ENCODE measurements at regions not wholly inside any gene's neighbourhood (a gene's known extent, or its start where the extent isn't known, plus 50 kb on each side); places are given as distances from the start of the nearest gene placed in this dataset.

DNA sequence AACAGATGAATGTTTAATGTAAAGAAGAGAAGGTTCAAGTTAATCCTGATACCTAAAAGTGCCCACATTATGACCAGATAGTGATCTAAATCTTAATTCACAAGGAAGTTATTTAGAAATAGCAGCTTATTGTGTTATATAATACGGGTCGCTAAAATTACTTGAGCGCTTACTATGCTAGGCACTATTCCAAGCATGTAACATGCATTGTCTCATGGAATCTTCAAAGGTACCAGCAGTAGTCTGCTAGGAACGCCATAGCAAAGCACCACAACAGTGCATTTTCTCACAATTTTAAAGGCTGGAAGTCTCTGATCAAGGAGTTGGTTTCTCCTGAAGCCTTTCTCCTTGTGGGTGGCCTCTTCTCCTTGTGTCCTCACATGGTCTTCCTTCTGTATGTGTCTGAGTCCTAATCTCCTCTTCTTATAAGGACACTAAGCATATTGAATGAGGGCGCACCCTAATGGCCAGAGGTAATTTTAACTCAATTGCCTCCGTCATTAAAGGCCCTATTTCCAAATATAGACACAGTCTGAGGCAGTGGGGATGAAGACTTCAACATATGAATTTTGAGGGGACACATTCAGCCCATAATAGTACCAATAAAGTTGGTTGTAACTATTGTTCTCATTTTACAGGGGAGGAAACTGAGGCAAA, 118.4 kb downstream of the LRRC30 start:
- DNase-seq (ENCODE audit: low read depth): no peak

DNA sequence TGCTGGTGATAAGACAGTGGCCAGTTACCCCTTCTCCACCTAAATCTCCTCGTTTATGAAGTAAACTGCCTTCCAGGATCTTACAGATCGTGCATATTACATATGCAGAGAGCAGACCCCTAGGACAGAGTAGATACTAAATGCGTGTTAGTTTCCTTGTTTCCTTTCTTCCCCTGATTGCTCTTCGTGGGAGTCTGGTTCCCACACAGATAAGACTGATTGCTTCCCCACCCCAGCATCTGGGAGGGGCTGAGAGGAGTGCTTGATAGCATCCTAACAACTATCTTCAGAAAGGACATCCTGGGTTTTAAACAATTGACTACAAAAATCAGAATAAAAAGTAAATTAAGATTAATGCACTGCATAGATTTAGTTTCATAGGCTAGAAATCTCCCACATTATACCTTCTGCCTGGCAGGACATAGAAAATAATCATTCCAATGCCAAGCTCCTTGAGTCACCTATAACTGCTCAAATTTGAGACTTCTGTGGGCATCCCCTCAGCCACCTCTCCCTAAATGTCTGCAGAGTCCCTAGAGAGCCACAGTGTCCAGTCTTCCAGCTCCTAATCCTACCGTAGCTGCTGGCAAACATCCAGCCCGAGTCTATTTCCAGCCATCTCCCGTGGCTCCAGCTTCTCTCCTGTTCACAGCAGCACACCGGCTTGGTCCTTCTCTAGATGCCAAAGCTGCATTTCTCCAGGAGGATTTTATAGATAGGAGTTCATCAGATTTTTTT, 128.3 kb downstream of the LRRC30 start:
- DNase-seq (ENCODE audit: low read depth): peak; percentile 1

DNA sequence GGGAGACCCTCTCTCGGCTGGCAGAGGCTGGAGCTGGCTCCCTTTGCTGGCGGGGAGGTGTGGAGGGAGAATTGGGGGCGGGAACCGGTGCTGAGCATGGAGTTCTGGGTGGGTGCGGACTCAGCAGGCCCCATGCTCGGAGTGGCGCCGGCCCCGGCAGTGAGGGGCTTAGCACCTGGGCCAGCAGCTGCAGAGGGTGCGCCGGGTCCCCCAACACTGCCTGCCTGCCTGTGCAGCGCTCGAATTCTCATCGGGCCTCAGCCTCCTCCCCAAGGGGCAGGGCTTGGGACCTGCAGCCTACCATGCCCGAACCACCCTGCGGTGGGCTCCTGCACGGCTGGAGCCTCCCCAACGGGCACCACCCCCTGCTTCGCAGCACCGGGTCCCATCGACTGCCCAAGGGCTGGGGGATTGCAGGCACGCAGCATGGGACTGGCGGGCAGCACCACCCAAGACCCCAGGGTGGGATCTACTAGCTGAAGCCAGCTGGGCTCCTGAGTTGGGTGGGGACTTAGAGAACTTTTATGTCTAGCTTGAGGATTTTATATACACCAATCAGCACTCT, 129.8 kb downstream of the LRRC30 start:
- DNase-seq (ENCODE audit: low read depth): no peak

DNA sequence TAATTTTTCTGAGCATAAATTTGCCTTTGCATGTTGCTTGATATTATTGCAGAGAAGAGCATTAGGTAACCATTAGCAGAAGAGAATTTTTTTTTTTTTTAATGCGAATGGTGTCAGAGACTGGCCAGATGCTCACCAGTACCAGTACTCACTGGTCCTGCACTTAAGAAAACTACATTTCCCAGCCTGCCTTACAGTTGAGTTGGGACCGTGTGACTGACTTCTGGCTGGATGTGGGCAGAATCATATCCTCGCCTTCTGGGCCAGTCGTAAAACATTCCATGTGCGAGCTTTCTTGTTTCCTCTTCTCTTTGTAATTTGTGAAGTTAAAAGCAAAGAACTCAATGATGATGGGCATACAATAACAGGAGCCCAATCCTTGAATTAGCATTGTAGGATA, 132.4 kb downstream of the LRRC30 start:
- DNase-seq (ENCODE audit: low read depth): no peak

DNA sequence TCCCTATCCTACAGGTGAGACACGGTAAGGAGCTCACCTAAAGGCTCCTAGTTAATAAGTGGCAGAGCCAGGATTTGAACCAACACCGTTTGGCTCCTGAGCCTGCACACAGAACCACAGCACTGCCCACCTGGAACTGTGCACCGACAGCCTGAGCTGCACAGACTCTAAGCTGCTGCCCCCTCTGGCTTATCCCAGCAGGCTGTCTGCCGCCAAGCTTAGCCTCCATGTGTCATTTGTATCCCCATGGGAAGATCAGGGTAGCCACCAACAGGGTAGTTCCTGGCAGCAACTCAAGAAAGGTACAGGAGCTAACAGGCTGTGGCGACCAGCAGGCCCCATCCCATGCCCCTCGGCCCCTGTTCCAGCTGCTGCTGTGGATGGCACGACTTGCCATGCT, 135.7 kb downstream of the LRRC30 start:
- DNase-seq (ENCODE audit: low read depth): no peak

DNA sequence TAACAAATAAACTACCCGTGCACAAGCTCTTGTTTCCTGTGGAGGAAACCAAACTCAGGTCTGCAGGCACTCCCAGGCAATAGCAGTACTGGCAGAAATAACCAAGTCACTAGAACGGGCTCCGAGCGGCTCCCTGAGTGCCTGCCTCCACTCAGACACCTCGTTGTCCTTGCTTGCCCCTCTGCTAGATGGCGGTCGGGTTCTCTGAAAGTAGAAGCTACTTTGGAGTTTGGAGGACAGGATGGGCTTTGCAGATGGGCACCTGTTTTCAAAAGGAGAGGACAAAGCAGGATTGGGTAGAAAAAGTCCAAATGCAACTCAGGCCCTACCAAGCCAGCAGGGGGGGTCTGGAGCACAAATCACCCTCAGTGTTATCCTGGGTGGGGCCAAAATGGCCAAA, 136.4 kb downstream of the LRRC30 start:
- no peak for DNase-seq (ENCODE audit: low read depth)

DNA sequence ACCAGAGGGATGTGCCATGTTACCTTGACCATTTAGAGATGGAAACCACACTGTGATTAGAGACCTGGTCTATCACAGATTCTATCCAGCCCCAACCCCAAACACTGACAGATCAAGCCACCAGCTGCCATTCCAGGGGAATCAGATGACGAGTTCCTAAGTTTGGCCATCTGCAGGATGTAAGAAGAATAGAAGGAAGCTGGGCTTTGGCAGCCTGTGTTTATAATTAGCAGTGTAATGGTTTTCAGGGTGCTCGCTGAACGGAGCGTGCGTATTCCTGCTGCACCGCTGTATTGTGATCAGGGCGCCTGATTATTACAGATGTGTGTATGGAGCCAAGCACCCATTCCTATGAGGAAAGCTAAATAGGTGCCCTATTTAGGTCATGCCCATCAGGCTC, 138.1 kb downstream of the LRRC30 start:
- peak; percentile 5 for DNase-seq (ENCODE audit: low read depth)

DNA sequence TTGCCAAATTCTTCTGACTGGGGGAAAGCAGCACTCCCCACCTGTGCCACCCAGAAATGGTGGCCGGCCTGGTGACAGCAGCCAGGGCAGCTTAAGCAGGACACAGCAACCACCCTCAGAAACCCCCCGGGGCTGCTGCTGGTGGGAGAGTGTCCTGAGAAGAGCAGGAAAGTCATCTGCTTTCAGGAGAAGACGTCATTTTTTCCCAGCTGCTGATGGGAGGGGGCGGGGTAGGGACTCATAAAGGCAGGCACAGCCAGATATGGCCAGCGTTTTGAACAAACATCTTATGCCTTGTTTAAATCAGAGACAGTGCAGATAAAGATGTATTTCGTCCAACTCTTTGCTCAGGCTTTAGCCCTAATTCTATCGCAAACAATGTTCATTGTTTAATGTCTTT, 139.5 kb downstream of the LRRC30 start:
- no peak for DNase-seq (ENCODE audit: low read depth)

DNA sequence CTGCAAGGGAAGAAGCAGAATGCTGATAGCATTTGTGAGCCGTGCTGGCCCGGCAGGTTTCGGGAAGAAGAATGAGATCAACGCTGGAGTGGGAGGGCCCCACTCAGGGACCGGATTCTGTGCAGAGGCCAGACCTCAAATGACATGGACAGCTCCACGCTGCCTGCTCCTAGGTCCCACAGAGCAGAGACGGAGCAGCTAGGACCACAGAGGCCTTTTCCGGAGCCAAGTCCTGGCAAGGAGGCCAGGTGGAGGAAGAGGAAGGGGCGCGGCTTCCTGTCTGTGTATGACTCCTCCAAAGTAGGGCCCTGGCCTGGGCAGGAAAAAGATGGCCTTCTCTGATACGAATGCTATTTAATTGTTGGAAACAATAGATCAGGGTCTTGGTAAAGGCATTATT, 139.9 kb downstream of the LRRC30 start:
- no peak for DNase-seq (ENCODE audit: low read depth)

DNA sequence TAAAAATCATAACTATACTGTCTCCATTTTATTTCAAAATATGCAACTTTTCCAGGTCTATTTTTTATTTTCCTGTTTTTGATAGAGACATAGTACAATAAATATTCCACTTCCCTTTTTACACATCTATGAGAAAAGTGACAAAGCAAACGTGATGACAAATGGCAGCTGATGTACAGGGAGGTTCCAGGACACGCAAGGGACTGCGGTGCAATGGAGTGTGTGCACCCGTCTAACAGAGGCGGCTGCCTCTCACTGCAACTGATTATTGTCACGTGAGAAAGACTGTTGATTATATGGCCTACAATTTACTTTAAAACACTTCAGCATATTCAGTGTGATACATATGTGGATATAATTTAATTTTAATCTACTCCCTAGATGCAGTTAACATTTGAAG, 142.6 kb downstream of the LRRC30 start:
- DNase-seq (ENCODE audit: low read depth): no peak

DNA sequence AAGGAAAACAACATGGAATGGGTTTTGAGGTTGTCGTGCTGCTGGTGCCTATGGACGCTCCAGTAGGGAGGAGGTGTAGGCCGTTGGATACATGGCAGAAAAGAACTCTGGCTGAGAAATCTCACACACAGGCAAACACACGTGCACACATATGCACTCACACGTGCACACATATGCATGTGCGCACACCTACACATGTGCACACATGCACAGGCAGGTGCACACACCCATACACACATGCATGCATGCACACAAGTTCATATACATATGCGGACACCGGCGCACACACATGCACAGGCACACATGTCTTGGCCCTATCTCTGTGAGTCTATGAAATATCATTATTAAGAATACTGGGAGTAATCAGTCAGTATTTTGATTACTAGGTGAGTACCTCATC, 150.4 kb downstream of the LRRC30 start:
- DNase-seq (ENCODE audit: low read depth): no peak

DNA sequence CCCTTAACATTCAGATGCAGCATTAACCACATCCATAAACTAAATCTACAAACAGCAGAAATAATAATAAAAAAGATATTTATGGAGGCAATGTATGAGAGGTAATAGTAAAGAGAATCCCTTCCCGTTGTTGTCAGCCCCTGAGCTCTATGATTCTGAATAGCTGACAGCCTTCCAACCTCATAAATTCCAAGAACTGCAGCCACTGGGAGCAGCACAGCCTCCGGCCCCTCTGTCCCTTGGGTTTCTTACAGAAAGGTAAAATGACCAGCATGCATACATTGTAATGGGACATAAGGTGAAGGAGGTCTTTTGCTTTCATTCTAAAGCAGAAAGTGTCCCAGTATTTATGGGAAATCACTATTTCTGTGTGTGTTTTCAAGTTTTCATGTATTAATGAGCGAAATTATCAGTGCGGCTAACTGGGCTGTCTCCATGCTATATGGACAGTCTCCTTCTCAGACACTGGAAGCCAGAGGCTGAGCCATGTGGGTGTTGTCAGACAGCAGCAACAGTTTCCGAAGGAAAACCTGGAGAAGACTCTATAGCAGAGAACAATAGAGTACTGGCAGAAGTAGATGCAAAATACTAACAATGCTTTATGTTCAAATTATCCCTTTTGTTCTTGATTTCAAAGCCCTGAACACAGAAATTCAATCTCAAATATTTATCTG, 151.6 kb downstream of the LRRC30 start:
- no peak for DNase-seq (ENCODE audit: low read depth)

DNA sequence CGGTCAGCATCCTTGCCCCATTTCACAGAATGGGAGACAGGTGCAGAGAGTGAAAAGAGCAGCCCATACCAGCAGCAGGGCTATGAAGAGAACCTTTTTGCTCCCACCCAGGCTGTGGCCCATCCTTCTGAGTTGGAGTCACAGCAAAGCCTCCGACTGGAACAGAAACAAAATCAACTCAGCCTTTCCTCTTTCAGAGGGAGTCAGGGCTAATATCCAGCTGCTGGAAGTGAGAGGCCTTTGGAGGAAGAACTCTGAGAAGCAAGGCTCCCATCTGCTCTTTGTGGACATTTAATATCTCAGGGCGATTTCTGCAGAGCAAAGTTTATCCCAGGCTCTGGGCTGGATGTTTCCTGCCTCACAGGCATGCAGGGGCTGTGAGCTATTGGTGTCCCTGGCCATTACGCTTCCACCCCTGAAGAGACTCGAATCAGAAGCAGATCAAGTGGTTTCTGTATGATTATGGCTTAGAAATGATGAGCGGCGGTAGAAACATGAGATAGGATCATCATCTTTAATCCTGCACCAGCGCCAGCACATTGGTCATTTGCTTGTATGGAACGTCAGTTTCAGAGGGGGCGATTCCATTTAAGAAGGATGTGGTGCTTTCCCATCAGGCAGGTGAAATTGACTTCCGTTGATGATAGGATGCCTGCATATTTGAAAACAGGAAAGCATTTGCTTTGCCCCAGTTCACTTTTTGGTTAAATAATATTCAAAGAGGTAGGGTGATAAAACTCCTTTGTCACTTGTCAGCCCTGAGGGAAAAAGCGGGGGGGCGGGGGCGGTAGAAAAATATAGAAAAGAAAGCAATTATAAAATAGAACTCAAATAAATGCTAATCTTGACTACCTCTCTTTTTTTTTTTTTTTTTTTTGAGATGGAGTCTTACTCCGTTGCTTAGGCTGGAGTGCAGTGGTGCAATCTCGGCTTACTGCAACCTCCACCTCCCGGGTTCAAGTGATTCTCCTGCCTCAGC, 152.4 kb downstream of the LRRC30 start:
- no peak for DNase-seq (ENCODE audit: low read depth)

DNA sequence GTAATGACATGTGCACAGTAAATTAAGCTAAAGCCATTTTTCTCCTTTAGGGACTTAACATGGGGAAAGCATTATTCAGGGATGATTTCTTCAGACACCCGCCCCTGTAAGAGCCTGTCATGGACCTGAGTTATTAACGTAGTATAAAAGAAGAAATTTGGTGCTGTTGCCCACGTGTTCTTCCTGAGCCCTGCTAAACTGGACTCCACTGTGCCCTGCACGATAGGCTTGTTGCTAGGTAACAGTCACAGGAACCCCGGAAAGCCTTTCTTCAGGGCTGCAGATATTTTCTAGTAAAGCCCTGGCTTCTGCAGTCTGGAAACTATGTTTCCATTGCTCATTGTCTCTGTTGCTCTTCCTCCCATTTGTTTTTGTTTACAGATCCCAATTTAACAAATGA, 157.9 kb downstream of the LRRC30 start:
- DNase-seq (ENCODE audit: low read depth): no peak

DNA sequence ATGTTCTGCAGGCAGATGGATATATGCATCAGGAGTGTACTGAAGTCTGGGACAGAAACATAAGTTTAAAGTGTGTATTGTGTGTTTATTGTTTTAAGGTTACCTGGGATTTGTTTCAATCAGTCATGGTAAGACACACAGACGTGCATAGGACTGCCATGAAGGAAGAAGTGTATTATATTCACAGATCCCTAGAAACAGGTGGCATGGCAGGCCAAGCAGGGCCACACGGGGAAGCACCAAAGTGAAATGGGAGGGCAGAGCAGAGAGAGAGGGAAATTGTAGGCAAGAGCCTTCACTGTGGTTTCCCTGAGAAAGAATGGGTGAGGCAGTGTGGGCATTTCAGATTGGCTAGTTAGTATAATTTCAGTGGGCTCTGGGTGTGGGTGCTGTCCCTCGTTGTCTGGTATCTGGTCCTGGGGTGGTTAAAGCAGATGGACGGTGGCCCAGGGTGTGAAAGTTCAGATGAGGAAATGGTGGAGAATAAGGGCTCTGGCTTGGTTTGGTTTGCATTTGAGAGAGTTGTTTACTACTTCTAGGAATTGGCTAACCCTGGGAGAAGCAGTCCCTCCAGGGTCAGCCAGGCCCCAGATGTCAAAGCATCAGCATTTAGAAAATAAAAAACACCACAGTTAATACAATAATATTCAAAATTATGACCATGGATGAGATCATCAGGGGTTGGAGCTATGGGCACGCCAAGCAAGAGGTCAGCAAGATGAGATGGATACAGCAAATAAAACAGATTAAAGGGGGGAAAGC, 160.0 kb downstream of the LRRC30 start:
- no peak for DNase-seq (ENCODE audit: low read depth)

DNA sequence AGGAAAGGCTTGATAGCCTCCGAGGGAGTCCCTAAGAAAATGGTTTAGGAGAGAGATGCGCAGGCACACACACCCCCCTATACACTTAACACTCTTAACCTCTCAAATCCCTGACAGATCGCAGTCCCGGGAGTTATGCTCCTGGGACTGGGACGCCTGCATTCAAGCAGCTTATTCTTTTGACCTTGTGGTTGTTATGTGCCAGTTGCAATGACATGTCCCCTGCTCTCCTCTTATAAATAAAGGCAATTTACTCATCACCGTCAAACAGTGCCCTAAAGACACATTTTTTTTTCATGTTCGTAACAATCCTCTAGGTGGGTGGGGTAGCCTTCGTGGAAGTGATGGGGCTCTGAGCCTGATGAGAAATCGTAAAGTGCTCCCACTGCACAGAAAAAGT, 162.2 kb downstream of the LRRC30 start:
- no peak for DNase-seq (ENCODE audit: low read depth)

DNA sequence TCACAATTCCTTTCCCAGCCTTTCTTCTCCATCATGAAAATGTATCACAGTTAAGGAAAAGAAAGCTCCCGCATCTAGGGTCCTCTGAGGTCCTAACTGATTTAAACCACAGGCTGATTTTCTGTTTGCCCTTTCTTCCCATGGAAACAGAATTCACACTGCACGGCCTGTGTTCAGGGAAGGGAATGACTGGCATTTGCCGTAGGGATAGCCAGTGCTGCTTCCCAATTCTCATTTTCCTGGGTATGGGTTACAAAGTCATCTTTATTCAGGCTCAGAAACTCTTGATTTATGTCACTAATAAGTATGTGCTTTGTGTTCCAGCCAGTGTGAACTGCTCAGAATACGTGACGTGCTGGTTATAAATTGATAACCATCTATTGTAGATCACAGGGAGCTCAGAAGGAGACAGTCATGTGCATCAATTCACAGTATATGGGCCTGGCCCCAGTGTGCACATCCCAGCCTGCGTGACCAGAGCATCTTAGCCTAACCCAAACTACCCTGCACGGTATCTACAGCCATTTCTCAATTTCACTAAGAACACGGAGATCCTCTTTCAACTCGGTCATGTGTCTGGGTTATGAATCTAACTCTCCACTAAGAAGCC, 163.3 kb downstream of the LRRC30 start:
- DNase-seq (ENCODE audit: low read depth): no peak

DNA sequence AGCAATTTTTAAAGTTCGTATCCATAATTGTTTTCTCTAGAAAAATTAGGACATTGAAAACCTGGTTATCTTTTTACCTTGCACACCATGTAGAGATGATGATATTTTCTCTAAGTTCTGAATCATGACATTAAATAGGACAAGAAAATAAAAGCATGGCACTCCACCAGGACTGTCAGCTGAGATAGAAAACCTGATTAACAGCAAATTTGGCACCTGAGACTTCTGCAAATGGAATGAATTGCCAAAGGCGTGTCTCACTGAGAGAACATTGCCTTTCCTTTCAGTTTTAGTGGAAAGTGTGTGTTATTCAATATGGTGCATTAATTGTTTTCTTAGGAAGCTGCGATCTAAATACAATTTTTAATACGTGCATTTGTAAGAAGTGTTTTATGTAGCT, 164.7 kb downstream of the LRRC30 start:
- no peak for DNase-seq (ENCODE audit: low read depth)

DNA sequence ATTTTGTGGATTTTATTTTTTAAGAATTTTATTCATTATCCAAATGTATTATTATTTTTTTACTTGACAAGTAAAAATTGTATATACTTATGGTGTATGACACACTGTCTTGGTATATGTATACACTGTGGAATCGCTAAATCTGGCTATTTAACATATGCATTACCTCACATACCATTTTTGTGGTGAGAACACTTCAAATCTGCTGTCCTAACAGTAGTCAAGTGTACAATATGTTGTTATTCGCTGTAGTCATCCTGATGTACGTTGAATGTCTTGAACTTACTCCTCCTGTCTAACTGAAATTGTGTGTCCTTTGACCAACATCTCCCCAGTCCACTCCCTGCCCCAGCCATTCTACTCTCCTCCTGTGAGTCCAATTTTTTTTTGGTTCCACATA, 153.2 kb upstream of the PTPRM start:
- no peak for DNase-seq (ENCODE audit: low read depth)

DNA sequence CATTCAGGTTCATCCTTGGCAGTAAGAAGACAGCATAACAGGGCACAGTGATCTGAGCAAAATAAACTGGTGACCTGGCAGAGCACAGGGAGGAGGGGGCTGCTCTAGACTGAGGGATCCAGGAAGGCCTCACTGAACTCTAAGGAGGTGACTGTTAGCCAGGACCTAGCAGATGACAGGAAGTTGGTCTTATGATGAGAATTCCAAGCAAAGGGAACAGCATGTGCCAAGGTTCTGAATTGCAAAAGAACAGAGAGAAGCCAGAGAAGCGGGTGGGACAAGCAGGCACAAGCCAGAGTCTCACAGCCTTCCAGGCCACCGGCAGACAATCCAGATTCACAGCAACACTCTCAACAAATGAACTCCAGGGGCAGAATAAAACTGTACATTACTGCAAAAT, 152.7 kb upstream of the PTPRM start:
- no peak for DNase-seq (ENCODE audit: low read depth)
